ENCODE measurements at regions not wholly inside any gene's neighbourhood (a gene's known extent, or its start where the extent isn't known, plus 50 kb on each side); places are given as distances from the start of the nearest gene placed in this dataset.
A peak's percentile ranks its signal among the peaks of the same experiment; 100 is the strongest.

GRCh38 chr18:49654347-49654746 lies 92.5 kb downstream of the LIPG start:
- DNase-seq (ENCODE audit: low read depth): no peak
- no peak overlapping the region for H3K4me3 ChIP-seq (ENCODE audit: low read depth, low read length)
- TF ChIP-seq, protein P1, sequence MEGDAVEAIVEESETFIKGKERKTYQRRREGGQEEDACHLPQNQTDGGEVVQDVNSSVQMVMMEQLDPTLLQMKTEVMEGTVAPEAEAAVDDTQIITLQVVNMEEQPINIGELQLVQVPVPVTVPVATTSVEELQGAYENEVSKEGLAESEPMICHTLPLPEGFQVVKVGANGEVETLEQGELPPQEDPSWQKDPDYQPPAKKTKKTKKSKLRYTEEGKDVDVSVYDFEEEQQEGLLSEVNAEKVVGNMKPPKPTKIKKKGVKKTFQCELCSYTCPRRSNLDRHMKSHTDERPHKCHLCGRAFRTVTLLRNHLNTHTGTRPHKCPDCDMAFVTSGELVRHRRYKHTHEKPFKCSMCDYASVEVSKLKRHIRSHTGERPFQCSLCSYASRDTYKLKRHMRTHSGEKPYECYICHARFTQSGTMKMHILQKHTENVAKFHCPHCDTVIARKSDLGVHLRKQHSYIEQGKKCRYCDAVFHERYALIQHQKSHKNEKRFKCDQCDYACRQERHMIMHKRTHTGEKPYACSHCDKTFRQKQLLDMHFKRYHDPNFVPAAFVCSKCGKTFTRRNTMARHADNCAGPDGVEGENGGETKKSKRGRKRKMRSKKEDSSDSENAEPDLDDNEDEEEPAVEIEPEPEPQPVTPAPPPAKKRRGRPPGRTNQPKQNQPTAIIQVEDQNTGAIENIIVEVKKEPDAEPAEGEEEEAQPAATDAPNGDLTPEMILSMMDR (IDR thresholded peaks at IDR 0.05; ENCODE audit: insufficient read depth, low read depth, low read length, missing control alignments): no peak

- TF ChIP-seq, protein P1 (IDR thresholded peaks at IDR 0.05; ENCODE audit: insufficient read depth, low read depth, low read length, missing control alignments): no peak
- DNase-seq (ENCODE audit: low read depth): no peak
- H3K4me3 ChIP-seq (ENCODE audit: low read depth, low read length): no peak overlapping the region
These were observed 91.2 kb downstream of the LIPG start for GRCh38 chr18:49652881-49653724.

DNA sequence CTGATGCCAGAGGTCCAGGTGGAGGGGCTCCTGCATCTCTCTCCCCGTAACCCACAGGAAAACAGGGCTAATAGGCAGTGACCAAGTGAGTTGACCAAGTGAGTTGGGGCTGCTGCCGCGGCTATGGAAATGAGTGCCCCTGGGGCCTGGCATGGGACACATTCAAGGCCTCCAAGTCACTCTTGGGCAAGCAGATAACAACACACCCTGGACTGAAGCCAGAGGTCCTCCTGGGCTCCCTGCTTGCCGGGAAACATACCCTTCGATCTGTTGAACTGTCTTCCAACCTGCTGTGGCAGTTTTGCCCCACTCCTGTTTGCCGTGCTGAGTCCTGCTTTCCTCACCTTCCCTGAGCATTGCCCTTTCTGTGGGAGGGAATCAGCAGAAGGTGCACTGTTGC lies 89.2 kb downstream of the LIPG start:
- TF ChIP-seq, protein P1 (IDR thresholded peaks at IDR 0.05; ENCODE audit: insufficient read depth, low read depth, low read length, missing control alignments): no peak
- no peak overlapping the region for H3K4me3 ChIP-seq (ENCODE audit: low read depth, low read length)
- DNase-seq (ENCODE audit: low read depth): no peak

DNA sequence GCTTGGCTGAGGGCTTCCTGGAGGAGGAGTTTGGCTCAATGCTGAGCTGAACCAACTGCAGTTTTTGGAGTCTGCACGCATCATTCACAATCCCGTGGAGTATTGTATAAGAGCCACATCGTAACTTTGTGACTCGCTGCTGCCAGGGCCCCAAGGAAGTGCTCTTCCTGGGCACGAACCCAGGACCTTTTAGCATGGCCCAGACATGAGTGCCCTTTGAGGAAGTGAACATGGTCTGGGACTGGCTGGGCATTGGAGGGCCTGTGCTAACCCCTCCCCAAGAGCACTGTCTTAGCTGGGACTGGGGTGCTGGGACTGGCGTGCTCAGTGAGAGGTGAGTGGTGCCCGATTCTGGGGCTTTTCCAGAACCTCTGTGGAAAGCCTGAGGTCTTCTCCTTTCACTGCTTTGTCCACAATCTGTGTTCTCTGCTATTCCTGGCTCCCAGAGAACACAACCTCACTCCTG lies 88.6 kb downstream of the LIPG start:
- TF ChIP-seq, protein P1 (IDR thresholded peaks at IDR 0.05; ENCODE audit: insufficient read depth, low read depth, low read length, missing control alignments): no peak
- no peak for DNase-seq (ENCODE audit: low read depth)
- H3K4me3 ChIP-seq (ENCODE audit: low read depth, low read length): no peak overlapping the region

DNA sequence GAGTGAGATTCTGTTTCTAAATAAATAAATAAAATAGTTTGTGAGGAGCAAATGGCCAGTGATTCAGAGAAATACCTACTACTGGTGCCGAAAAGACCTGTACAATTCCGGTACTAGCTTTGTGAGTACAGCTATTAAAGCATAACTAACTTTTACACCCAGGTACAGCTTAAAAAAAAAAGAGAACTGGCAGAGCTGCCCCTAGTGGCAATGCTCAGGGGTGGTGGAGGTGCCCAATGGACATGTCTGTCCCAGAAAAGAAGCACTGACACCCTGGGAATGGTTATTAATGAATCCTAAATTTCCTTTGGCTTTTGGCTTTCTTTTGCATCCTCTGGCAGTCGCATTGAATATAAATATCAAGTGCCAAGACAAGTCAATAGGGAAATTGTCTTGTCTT lies 87.0 kb downstream of the LIPG start:
- no peak for DNase-seq (ENCODE audit: low read depth)
- TF ChIP-seq, protein P1 (IDR thresholded peaks at IDR 0.05; ENCODE audit: insufficient read depth, low read depth, low read length, missing control alignments): peak; percentile 20

More for the DNA sequence above, 87.0 kb downstream of the LIPG start:
- no peak overlapping the region for H3K4me3 ChIP-seq (ENCODE audit: low read depth, low read length)
